ACC112 (cell line): ENCODE measurements at regions not wholly inside any gene's neighbourhood (a gene's known extent, or its start where the extent isn't known, plus 50 kb on each side); places are given as distances from the start of the nearest gene placed in this dataset.

Experiments used
- H2AFZ ChIP-seq: fragments of 200-600 bp; sonication (generic); one replicate; pipeline ENCODE4 v1.6.0; 2017; ENCODE audit warnings: antibody characterized with exemption, low read length; ENCODE audit not compliant: unreplicated experiment
- H3K27ac ChIP-seq: fragments of 200-600 bp; sonication (generic); 2 replicates; pipeline ENCODE4 v1.5.1; 2014; ENCODE audit warnings: low read depth, mild to moderate bottlenecking, antibody characterized with exemption, low read length, moderate library complexity
- H3K27me3 ChIP-seq: fragments of 200-600 bp; sonication (generic); 2 replicates; pipeline ENCODE4 v1.6.1; 2014; ENCODE audit warnings: mild to moderate bottlenecking, antibody characterized with exemption, low read length, moderate library complexity, mixed read lengths; ENCODE audit not compliant: insufficient read depth
- H3K36me3 ChIP-seq: fragments of 200-600 bp; sonication (generic); 2 replicates; pipeline ENCODE4 v1.6.1; 2016; ENCODE audit warnings: mild to moderate bottlenecking, antibody characterized with exemption, low read length, moderate library complexity, mixed read lengths; ENCODE audit not compliant: insufficient read depth
- H3K4me1 ChIP-seq: fragments of 200-600 bp; sonication (generic); one replicate; pipeline ENCODE4 v1.6.1; 2016; ENCODE audit warnings: low read length, mixed read lengths; ENCODE audit not compliant: insufficient read depth, unreplicated experiment, control insufficient read depth
- H3K4me3 ChIP-seq: fragments of 200-600 bp; sonication (generic); 2 replicates; pipeline ENCODE4 v1.5.1; 2014; ENCODE audit warnings: mild to moderate bottlenecking, low read depth, low read length
- H3K79me2 ChIP-seq: fragments of 200-600 bp; sonication (generic); one replicate; pipeline ENCODE4 v1.6.0; 2016; ENCODE audit warnings: low read length; ENCODE audit not compliant: control insufficient read depth, unreplicated experiment, insufficient read depth

DNA sequence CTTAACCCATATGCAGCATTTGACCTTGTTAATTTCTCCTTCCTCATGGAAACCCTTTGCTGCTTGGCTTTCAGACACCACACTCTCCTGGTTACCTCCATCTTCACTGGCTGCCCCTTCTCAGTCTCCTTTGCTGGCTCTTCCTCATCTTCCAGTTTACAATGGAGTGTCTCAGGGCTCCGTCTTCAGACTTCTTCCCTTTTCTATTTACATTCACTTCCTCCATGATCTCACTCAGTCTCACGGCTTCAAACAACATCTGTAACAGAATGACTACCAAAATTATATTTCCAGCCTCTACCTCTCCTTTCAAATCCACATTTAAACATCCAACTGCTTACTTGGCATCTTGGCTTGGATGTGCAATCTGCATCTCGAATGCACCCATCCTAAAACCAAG is 140.4 kb downstream of the DKK1 start:
- Histone ChIP-seq H3K4me1 (peaks cover 29% of the 10 kb centered on the region), H3K79me2 (no peaks in the 10 kb centered on the region), H3K27ac (no peak overlapping the region), H3K4me3 (no peak overlapping the region), H3K27me3 (no peaks in the 10 kb centered on the region), H3K36me3 (no peaks in the 10 kb centered on the region), H2AFZ (no peak overlapping the region)

GRCh38 chr10:52455098-52455497 is 141.0 kb downstream of the DKK1 start:
- Histone ChIP-seq H3K4me1 (peaks cover 29% of the 10 kb centered on the region), H3K79me2 (no peaks in the 10 kb centered on the region), H3K27me3 (no peaks in the 10 kb centered on the region), H3K36me3 (no peaks in the 10 kb centered on the region), H3K4me3 (no peak overlapping the region), H2AFZ (no peak overlapping the region), H3K27ac (no peak overlapping the region)

DNA sequence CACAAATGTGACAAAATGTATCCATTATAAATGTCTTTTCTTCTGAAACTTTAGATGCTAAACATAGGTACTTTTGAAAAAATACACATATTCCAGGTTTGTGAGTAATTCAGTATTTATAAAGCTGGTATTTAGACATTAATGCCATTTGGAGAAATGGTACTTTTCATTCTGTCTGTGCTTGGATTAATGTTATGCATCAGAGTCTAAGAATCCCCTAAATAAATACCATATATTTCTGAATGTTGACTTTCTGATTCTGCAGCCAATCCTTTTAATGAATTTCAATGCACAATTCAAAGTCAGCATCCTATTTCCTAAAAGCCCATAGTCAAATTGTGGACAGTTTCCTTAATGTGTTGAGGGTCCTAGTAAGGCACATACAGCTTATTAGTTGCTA is 145.0 kb downstream of the DKK1 start:
- H3K36me3 ChIP-seq, result no peaks in the 10 kb centered on the region
- no peak overlapping the region for H3K4me3 ChIP-seq
- no peaks in the 10 kb centered on the region for H3K79me2 ChIP-seq
- H3K27me3 ChIP-seq, result no peaks in the 10 kb centered on the region
- peaks cover 15% of the 10 kb centered on the region for H3K4me1 ChIP-seq
- no peak overlapping the region for H2AFZ ChIP-seq
- H3K27ac ChIP-seq, result no peak overlapping the region

GRCh38 chr10:52463826-52464225 is 149.7 kb downstream of the DKK1 start:
- no peaks in the 10 kb centered on the region for H3K27me3 ChIP-seq
- H3K27ac ChIP-seq, result no peak overlapping the region
- H3K4me3 ChIP-seq, result no peak overlapping the region
- peaks cover 10% of the 10 kb centered on the region for H3K4me1 ChIP-seq
- peak overlapping the region; percentile 69 for H2AFZ ChIP-seq
- H3K36me3 ChIP-seq, result no peaks in the 10 kb centered on the region
- no peaks in the 10 kb centered on the region for H3K79me2 ChIP-seq

DNA sequence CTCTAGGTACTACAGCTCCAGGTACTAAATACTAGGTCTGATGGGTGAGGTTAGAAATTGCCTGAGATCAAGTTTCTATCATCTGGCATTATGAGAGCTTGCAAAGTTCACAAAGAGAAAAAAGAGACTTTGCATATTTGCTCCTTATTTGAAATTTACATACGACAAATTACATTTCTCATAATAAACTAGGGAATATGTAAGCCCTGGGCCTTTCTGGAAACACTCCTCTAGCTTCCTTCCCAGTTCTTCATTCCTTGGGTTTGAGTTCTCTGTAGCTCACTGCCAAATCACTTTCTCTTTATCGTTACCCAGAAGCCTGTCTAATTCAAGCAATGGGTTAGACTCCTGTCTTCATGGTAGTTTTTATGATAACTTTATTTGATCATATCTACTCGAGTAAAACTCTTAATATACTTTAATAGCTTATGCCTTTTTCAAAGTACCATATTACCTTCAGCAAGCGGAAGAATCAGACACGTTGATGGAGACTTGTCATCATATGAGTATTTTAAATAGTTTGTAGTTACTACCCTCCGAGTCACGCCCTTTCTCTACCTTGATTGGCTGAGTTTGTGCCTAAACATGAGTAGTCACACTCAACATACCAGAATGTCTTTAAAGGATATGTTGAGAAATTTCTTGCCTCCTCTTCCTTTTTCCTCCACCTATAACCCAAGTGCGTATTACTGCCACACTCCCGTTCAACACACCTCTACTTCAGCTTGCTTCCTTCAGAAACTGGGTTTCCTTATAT is 150.5 kb downstream of the DKK1 start:
- Histone ChIP-seq H3K79me2 (no peaks in the 10 kb centered on the region), H3K4me3 (no peak overlapping the region), H3K27ac (no peak overlapping the region), H2AFZ (no peak overlapping the region), H3K36me3 (no peaks in the 10 kb centered on the region), H3K4me1 (peaks cover 4% of the 10 kb centered on the region), H3K27me3 (no peaks in the 10 kb centered on the region)

GRCh38 chr10:52465202-52465601 is 151.1 kb downstream of the DKK1 start:
- no peak overlapping the region for H3K4me3 ChIP-seq
- no peaks in the 10 kb centered on the region for H3K79me2 ChIP-seq
- no peak overlapping the region for H2AFZ ChIP-seq
- H3K27ac ChIP-seq, result no peak overlapping the region
- H3K27me3 ChIP-seq, result no peaks in the 10 kb centered on the region
- H3K36me3 ChIP-seq, result no peaks in the 10 kb centered on the region
- H3K4me1 ChIP-seq, result peaks cover 4% of the 10 kb centered on the region

DNA sequence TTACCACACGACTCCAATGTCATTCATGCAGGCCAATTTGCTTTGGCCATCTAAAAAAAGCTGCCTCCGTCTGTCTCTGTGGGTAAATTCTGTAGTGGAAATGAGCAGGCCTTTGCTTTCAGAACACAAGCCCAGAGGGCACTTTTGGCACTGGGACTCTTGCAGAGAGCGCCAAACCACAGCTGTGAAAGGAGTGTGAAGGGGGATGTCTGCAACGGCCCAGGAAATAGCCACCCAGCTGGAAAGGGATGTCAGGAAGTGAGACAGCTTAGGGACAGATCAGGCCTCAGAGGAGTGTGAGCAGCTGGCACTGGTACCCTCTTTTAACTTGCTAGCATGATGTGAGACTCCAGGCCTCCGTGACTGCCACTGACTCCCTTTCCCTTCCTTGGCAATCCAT is 152.4 kb downstream of the DKK1 start:
- Histone ChIP-seq H3K79me2 (no peaks in the 10 kb centered on the region), H3K4me3 (no peak overlapping the region), H3K4me1 (peaks cover 4% of the 10 kb centered on the region), H3K27ac (no peak overlapping the region), H2AFZ (peak overlapping the region; percentile 44), H3K36me3 (no peaks in the 10 kb centered on the region), H3K27me3 (no peaks in the 10 kb centered on the region)

GRCh38 chr10:52469970-52470705 is 156.1 kb downstream of the DKK1 start:
- Histone ChIP-seq H3K27ac (no peak overlapping the region), H3K4me1 (no peaks in the 10 kb centered on the region), H3K36me3 (no peaks in the 10 kb centered on the region), H2AFZ (no peak overlapping the region), H3K79me2 (no peaks in the 10 kb centered on the region), H3K4me3 (no peak overlapping the region), H3K27me3 (no peaks in the 10 kb centered on the region)

- H3K27ac ChIP-seq, result no peak overlapping the region
These were observed 158.5 kb downstream of the DKK1 start for GRCh38 chr10:52472406-52473146.

DNA sequence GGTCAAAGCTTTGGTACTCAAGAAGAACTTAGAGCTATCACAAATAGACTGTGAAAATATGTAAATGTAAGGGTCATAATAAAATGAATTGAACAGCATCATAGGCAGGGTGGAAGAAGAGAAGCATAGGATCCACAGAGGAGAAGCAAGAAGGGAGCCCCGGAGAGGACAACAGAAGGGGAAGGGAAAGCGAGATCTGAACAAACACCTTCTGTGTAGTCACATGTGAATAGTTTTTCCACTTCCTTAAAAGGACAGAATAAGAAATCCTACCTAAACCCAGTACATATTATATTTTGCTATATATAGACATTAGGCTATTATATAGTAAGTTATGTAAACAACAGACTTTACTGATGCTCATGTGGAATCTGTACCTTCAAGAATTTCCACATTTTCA is 160.2 kb downstream of the DKK1 start:
- Histone ChIP-seq H3K4me1 (no peaks in the 10 kb centered on the region), H3K4me3 (no peak overlapping the region), H3K79me2 (no peaks in the 10 kb centered on the region), H3K27ac (no peak overlapping the region), H3K27me3 (no peaks in the 10 kb centered on the region), H3K36me3 (no peaks in the 10 kb centered on the region), H2AFZ (no peak overlapping the region)

More at GRCh38 chr10:52472406-52473146, 158.5 kb downstream of the DKK1 start:
- H3K36me3 ChIP-seq, result no peaks in the 10 kb centered on the region
- H3K4me1 ChIP-seq, result no peaks in the 10 kb centered on the region
- no peaks in the 10 kb centered on the region for H3K27me3 ChIP-seq
- H3K4me3 ChIP-seq, result no peak overlapping the region
- H3K79me2 ChIP-seq, result no peaks in the 10 kb centered on the region
- H2AFZ ChIP-seq, result no peak overlapping the region
